IPS-NIHi7 (cell line): ENCODE measurements at regions not wholly inside any gene's neighbourhood (a gene's known extent, or its start where the extent isn't known, plus 50 kb on each side); places are given as distances from the start of the nearest gene placed in this dataset.
"Not testable (repeated sequence)": the region's sequence is repeated elsewhere in the genome, so short reads cannot be mapped to it uniquely, and the experiment has no call there.

Experiments used
- DNase-seq: peaks from one replicate; pipeline ENCODE4 v3.0.0; 2012; ENCODE audit warnings: mixed read lengths; ENCODE audit errors: extremely low spot score

DNA sequence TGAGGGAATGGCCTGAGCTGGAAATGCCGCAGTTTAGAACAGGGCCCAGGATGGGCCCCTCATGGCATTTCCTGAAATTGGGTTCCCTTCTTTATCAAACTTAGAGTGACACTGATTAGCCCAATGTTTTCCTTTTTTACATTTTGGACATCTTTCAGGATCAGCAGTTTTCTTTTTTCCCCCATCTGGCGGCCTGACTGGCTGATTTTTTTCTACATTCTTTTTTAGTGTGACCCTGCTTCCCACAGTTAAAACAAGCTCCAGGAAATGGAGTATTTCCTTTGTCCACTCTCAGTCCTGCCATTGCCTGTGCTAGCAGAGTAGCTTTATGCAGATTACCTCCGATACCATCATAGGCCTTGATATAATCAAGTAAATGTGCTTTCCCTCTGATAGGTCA lies 185.8 kb upstream of the IGF1 start:
- DNase-seq: not testable (repeated sequence)

DNA sequence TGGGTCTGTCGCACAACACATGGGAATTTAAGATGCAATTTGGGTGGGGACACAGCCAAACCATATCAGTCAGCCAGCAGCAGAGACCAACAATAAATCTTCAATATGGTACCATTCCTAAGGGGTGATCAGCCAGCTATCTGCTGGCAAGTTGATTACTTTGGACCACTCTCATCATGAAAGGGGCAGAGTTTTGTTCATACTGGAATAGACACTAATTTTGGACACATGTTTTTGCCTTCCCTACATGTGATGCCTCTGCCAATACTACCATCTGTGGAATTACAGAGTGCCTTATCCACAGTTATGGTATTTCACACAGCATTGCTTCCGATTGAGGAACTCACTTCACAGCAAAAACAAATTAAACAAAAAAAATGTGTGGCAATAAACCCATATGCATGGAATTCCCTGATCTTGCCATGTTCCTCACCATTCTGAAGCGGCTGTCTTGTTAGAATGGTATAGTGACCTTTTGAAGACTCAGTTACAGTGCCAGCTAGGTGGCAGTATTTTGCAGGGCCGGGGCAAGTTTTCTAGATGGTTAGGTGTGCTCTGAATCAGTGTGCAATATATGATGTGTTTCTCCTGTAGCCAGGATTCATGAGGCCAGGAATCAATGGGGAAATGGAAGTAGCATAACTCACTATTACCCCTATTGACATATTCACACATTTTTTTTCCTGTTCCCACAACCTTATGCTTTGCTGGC lies 179.0 kb upstream of the IGF1 start:
- DNase-seq: peak; percentile 13

DNA sequence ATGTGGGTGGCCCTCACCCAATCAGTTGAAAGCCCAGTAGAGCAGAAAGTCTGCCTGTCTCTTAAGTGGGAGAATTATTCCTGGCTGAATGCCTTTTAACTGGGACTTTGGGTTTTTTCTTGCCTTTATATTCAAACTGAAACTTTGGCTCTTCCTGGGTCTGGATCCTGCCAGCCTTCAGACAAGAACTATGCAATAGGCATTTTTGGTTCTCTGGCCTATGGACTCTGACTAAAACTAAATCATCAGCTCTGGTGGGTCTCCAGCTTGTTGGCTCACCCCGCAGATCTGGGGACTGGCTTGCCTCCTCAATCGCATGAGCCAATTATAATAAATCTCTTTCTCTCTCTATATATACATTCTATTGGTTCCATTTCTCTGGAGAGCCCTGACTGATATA lies 173.0 kb upstream of the IGF1 start:
- no peak for DNase-seq

DNA sequence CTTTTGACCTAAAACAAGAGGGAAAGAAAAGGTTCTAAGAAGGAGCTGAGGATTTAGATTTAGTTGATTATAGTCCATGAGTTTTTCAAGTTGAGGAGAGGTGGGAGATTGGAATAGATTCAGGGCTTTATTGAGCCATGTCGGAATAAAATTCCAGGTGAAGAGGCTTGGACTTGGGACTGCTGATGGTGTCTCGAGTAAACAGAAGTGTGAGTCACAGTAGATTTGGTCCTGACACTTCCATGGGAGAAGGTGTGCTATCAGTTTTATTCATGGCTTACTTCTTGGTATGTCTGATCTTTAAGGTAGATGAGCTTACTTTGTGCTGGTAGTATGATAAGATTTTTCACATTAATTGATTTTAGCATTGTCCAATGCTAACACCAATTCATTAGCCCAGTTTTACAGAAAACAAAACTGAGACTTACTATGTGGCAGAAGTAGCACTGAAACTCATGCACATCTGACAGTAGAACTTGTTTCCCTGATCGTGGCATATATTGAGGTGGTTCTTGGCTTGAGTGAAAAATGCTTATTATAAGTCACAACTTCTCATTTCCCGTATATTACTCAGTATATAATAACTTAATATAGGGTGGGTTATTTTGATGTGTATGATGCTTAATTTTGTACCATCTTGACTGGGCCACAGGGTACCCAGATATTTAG lies 172.4 kb upstream of the IGF1 start:
- no peak for DNase-seq

- DNase-seq: no peak
These were observed 165.6 kb upstream of the IGF1 start for GRCh38 chr12:102645968-102646367.

DNA sequence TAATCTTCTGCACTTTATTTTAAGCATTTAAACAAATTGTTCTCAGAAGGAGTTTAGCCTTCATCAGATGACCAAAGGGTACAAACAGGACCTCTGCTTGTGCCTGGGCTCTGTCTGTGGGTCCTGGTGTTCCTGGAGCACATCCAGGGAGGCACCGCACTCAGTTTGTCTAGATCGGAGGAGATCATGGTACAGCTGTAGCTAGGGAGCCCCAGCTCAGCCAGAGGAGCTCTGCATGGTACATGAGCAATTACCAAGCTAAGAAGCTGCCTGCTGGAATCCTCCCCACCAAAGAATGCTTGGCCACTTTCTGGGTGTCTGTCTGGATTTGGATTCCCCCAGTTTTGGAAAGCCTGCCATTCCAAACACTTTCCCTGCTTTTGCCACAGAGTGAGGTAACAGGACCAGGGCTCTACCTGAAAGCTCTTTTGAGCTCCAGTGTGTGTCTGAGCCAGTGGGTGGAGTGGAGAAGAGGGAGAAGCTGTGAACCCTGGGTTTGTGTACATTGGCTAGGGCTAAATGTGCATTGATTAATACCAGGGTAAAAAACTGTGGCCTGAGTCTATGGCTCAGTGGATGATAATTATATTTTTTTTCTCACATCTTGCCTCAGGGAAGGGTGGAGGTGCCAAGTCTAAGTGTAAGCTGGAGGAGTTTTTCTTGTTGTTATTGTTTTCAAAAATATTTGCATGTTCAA lies 163.7 kb upstream of the IGF1 start:
- DNase-seq: no peak

DNA sequence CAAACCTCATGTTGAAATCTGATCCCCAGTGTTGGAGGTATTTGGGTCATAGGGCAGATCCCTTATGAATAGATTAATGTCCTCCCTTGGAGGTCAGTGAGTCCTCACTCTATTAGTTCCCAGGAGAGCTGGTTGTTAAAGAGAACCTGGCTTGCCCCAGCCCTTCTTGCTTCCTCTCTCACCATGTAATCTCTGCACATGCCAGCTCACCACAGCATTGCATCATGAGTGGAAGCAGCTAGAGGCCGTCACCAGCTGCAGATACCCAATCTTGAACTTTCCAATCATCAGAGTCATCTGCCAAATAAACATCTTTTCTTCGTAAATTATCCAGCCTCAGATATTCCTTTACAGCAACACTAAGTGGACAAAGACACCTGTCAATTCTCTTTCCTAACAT lies 161.8 kb upstream of the IGF1 start:
- no peak for DNase-seq

- DNase-seq: not testable (repeated sequence)
These were observed 160.3 kb upstream of the IGF1 start for GRCh38 chr12:102640658-102641057.

- DNase-seq: no peak
These were observed 158.4 kb upstream of the IGF1 start for GRCh38 chr12:102638777-102639176.

GRCh38 chr12:102633981-102634605 lies 153.7 kb upstream of the IGF1 start:
- DNase-seq: no peak

DNA sequence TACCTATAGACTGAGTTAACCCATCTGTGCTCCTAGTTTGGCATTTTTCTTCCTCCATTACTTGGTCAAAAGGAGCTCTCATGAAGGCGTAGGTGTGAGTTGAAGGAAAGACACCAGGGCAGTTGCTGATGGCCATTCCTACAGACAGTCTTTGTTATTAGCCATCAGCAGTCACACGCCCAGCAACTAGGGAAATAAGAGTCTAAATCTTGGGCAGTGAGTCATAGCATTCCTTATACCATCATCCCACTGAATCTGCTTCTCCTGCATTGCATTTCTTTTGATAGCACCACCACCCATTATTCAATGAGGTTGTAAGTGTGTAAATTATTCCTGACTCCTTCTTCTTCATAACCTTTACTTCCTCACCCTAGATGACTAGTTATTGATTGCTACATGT lies 150.9 kb upstream of the IGF1 start:
- no peak for DNase-seq

DNA sequence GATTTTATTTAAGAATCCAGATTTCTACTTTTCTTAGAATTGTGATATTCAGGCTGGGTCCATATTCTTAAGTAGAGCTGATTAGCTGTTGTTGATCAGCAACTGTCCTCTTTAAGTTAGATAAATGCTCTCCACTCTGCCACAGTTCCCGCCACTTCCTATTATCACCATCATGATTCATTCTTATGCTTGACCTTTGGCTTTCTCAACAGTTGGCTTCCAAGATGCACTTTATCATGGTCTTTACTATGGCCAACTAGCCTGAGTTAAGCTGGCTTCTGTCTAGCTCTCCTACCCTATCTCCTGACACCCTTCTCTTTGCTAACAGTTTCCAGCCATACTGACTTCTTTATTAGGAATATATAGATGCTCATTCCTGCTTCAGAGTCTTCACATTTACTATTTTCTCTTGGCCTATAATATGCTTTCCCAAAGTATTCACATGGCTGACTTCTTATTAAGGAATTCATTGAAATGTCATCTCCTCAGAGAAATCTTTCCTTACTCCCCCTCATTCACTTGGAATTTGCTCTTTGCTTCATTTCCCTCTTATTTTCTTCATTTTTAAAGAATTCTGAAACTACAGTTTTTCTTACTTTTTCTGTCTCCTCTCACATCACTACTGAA lies 149.0 kb upstream of the IGF1 start:
- DNase-seq: no peak

- DNase-seq: no peak
These were observed 145.5 kb upstream of the IGF1 start for GRCh38 chr12:102625819-102626218.

DNA sequence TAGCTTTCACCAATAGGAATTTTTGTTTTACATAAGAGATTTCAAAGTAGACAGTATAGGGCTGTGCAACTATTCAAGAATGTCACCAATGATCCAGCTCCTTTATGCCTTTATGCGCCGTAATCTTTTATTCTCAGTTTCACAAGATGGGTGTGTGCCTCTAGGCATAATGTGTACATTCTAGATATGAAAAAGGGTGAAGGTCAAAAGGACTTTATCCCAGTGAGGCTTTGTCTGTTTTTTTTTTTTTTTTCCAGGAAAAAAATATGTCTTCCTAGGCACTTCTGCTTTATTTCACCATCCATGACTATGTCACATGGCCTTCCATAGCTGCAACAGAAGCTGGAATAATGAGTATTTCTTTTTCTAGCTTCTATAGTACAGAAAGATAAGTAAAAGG lies 142.3 kb upstream of the IGF1 start:
- no peak for DNase-seq

DNA sequence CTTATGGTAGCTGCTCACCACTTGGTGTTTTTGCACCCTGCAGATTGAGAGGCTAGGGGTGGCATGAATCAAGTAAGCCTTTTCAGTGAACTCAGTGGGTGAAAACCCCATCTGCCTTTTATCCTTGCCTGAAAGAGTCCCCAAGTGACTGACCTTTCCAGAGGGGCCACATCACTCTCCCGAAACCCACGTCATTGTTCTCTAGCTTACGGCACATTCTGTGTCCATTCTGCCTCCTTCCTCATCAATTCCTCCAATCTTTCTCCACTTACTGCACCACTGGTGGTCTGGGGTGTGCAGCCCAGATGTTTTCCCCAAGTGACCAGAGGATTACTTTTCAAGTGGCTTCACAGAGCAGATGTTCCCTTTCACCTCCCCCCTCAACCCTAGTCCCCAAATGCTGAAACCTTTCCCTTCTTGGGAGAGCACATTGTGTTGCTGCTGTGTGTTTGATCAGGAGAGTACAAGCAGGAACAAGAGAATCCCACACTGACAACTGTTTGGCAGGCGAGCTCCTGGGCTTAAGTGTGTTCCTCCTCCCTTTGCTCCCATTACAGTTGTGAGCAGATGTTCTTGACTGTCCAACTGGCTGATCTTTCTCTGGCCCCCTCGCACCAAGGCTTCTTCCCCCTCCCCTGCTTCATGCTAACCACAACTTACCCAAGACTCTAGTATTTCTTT lies 138.0 kb upstream of the IGF1 start:
- no peak for DNase-seq

DNA sequence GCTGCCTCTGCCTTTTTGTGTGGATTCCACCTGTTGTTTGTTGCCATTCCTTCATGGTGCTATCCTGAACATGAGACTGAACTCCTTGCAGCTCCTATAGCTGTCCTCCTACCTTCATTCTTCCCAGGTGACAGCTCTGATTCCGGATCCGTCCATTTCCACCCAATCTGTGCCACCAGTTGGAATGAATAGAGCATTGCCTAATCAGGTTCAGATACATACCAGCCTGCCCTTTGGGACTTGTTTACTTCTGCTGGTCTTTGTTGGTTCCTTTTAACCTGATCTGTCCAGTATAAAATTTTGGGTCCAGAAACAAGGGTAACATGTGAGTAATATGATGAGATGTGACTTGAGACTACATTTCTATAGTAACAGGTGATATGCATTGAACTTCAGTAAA lies 136.3 kb upstream of the IGF1 start:
- no peak for DNase-seq

DNA sequence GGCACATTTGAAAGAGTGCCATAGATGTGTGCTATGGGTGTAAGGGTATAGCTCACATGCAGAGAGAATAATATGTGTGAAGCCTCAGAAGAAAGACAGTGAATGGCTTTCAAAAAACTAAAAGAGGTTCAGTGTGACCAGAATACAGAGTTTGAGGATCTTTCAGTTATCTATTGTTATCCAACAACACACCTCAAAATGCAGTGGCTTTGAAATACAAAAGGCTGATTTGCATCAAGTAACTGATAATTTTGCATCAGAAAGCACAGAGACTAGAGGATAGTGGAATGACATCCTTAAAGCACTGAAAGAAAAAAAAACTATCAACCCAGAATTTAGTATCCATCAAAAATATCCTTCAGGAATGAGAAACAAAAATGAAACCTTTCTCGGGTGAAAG lies 131.6 kb upstream of the IGF1 start:
- DNase-seq: no peak

DNA sequence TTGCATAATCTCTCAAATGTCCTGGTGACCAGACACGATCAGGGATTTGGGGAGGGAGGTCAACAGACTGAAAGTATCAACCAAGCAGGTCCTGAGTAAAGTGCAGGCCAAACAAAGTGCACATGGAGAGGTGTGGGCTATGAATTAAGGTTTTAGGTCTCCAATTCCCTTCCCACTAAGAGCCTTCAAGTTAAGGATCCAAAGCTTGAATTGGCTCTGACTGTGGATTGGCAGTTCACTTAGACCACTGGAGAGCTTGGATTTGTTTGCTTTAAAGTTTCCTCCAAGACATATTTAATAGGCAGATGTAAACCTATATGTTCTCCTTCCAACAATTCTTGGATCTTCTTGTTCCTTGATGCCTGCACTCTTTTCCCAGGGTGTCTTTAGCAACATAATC lies 129.6 kb upstream of the IGF1 start:
- no peak for DNase-seq

- DNase-seq: no peak
These were observed 122.7 kb upstream of the IGF1 start for GRCh38 chr12:102603021-102603420.

GRCh38 chr12:102602521-102602920 lies 122.2 kb upstream of the IGF1 start:
- no peak for DNase-seq

- DNase-seq: no peak
These were observed 121.3 kb upstream of the IGF1 start for GRCh38 chr12:102601621-102602020.

DNA sequence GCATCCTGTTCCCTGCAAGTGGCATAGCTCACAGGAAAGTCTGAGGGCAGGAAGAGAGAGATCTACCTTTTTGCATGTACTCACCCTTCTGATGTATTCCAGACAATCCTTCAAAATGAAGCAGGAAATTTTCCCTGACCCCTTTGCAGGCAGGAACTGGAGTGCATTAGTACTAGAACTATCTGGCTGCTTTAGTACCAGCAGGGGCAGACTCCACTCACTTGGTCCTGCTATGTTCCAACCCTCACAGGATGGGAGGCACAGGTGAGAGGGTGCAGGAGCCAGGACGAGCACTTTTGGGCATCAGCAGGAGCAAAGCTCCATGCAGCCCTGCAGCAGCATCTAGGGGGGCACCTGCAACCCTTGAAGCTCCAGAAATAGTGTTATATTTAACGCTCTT lies 116.3 kb upstream of the IGF1 start:
- no peak for DNase-seq
